GM10266 (cell line): ENCODE measurements at regions not wholly inside any gene's neighbourhood (a gene's known extent, or its start where the extent isn't known, plus 50 kb on each side); places are given as distances from the start of the nearest gene placed in this dataset.

Experiments used
- DNase-seq: peaks from one replicate; pipeline ENCODE4 v3.0.0; 2012; ENCODE audit errors: extremely low spot score
- CTCF ChIP-seq: IDR thresholded peaks from 2 replicates; pipeline ENCODE4 v1.5.1; 2012; ENCODE audit warnings: mild to moderate bottlenecking, low read depth; ENCODE audit not compliant: control insufficient read depth, insufficient read depth; ENCODE audit errors: missing control alignments

GRCh38 chr6:25056130-25056529 lies 120.4 kb upstream of the RIPOR2 start:
- TF ChIP-seq CTCF: no peak

GRCh38 chr6:25057111-25057905 lies 121.5 kb upstream of the RIPOR2 start:
- no peak for TF ChIP-seq CTCF
- no peak for DNase-seq

More at GRCh38 chr6:25056130-25056529, 120.4 kb upstream of the RIPOR2 start:
- DNase-seq: no peak

GRCh38 chr6:25058441-25058840 lies 122.7 kb upstream of the RIPOR2 start:
- no peak for DNase-seq
- no peak for TF ChIP-seq CTCF

- TF ChIP-seq CTCF: no peak
Measured at GRCh38 chr6:25058941-25059340, 123.2 kb upstream of the RIPOR2 start.

GRCh38 chr6:25060522-25060921 lies 124.8 kb upstream of the RIPOR2 start:
- TF ChIP-seq CTCF: no peak
- DNase-seq: no peak

More at GRCh38 chr6:25058941-25059340, 123.2 kb upstream of the RIPOR2 start:
- no peak for DNase-seq

- TF ChIP-seq CTCF: no peak
- no peak for DNase-seq
Measured at GRCh38 chr6:25061289-25061936, 125.7 kb upstream of the RIPOR2 start.
